Astrocyte (in vitro differentiated cells and primary cell): ENCODE measurements at regions not wholly inside any gene's neighbourhood (a gene's known extent, or its start where the extent isn't known, plus 50 kb on each side); places are given as distances from the start of the nearest gene placed in this dataset.

Experiments used
- CTCF ChIP-seq: IDR thresholded peaks from 2 replicates; pipeline ENCODE4 v1.5.1; 2011; ENCODE audit warnings: low read depth, mild to moderate bottlenecking, inconsistent platforms, low read length, moderate library complexity; ENCODE audit not compliant: insufficient read depth
- EZH2 ChIP-seq: IDR thresholded peaks from 2 replicates; pipeline ENCODE4 v1.6.1; 2012; ENCODE audit warnings: mild to moderate bottlenecking, low read length, inconsistent platforms; ENCODE audit not compliant: insufficient read depth

- TF ChIP-seq CTCF (no peak), EZH2 (no peak)
Observed at GRCh38 chr3:139238281-139239030, 105.4 kb upstream of the MRPS22 start.
